HG03521 (cell line): ENCODE measurements at regions not wholly inside any gene's neighbourhood (a gene's known extent, or its start where the extent isn't known, plus 50 kb on each side); places are given as distances from the start of the nearest gene placed in this dataset.
"Not testable (repeated sequence)": the region's sequence is repeated elsewhere in the genome, so short reads cannot be mapped to it uniquely, and the experiment has no call there.

Experiments used
- ATAC-seq: cut with Tn5 transposase; IDR thresholded peaks from one replicate; pipeline ENCODE4 v1.9.1; 2021; ENCODE audit warnings: mild to moderate bottlenecking, moderate library complexity; ENCODE audit not compliant: unreplicated experiment

DNA sequence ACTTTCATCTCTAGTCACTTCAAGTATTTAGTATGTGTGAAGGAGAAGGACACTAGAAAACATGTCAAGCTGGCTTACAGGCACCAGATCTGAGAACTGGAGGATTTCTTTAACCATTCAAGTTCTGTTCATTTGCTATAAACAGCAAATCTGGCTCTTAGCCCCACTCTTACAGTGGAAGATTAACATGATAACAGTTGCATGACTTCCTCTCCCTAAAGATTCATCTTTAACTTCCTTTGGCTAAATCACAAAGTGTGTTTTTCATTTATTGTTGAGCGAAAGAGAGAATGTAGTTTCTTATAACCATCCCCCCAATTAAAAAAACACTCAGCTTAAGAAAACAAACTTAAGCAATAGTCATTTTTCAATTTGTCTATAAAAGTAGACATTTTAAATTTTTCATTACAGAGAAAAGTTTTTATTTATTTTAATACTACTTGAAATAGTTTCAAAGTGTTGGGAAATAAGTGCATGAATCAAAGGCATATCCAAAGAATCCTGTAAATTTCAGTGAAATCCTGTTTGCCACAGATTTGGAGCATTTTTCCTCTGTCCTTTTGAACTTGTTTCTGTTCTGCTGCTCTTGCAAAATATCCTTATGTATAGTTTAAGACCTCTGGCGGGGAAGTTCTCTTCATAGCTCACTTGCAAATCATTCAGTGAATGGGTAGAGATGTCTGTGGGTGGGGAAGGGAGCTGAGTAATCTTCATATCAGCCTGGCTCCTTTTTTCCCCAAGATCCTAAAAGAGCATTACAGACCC, 241.0 kb upstream of the RBBP8 start:
- no peak for ATAC-seq

DNA sequence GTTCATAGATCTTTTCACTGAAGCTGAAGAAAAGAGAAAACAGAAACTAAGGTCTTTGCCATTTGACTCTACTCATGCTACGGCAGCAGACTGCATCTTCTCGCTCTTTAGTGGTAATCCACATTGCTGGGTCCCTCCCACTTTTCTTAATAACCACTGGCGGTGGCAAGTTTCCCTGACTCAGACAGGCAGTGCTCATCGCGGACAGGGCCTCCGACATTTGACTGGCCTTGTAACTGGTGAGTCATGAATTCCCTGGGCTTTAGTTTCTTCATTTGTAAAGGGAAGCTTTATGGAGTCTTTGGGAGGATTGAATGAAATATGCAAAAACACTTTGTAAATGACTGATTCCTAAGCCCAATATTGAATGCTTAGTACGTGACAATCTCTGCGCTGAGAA, 238.2 kb upstream of the RBBP8 start:
- ATAC-seq: no peak

DNA sequence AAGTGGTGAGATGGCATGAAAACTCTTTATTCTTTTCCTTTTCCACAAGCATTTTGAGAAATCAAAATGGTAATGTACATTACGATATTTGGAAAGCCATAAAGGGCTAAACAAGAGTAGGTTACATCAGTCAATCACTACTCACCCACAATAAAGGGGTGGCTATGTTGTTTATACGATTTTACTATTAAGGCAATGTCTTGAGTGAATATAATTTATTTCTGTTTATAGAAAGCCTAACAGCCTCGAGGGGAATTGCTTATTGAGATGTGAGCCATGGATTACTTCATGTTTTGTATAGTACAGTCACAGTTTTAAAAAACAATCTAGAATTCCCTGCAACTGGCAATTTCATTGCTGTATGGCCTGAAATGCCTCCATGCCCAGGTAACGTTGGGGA, 237.5 kb upstream of the RBBP8 start:
- no peak for ATAC-seq

DNA sequence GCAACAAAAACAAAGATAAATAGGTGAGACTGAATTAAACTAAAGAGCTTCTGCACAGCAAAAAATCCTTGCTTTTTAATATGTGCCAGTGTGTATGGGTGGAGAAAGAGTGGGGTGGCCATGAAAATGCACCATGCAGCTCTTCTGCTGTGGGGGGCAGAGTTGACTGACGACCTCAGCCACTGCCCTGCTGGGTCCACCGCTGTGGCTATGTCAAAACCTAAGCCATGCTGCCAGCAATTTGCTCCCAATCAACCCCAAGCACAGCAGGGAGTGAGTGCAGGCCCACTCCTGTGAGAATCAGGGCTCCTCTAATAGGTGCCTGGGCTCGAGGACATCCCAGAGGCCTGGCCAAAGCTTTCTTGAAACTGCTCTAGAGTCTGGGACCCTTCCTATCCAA, 235.6 kb upstream of the RBBP8 start:
- no peak for ATAC-seq

DNA sequence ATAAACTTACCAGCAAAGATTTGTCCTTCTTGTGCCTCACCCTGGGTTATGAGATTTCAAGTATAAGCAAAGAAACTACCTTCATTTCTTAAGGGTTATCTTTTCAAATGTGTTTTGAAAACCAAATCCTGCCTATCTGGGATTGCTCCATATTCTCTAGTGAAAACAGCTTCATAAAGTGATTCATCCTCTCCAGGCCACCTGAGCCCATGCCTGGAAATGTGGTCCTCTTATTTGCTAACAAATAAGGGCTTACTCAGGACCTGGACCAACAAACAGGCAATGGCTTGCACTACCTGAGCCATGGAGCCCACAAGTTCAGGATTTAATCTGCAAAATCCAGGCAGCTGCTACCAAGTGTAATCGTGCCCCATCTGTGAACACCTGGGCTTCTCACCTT, 234.4 kb upstream of the RBBP8 start:
- ATAC-seq: no peak

DNA sequence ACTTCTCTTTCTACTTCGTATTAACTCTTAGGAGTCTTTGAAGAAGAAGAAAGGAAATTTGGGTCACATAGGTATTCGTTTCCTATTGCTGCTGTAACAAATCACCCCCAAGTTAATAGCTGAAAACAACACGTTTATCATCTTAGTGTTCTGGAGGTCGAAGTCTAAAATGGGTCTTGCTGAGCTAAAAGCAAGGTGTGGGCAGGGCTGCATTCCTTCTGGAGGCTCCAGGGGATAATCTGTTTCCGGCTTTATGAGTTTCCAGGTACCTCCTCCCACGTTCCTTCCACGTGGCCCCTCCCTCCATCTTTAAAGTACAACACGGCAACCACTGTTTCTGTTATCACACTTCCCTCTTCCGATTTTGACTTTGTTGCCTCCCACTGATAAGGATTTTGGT, 233.5 kb upstream of the RBBP8 start:
- ATAC-seq: no peak

DNA sequence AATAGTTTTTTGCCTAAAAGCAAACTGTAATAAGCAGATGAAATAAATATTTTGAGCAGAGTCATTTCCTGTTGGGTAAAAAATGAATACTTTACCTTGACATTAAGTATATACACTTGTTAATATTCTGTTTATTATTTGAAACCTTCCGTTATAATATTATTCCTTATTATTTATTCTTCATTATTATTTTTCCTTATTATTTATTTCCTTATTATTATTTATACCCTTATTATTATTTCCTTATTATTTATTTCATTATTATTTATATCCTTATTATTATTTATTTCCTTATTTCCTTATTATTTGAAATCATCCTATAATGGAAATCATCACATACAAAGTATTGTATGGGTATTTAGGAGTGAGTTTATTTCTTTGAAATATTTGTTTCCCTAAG, 232.2 kb upstream of the RBBP8 start:
- no peak for ATAC-seq

DNA sequence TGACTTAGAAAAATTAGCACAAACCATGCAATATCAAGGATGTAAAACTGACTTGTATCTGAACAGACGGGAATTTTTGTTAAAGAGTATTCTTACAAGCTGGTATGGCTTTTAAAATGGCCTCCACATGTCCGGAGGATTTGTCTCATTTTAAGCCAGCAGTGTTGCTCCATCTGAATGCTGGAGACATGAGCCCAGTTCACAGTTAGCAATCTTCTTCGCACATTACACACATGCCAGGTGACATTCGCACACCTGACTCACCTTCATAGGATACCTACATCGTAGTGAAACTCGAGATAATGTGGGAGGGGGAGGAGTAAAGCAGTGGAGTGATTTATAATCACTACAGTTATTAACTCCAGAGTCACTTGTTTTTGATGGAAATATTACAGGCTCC, 231.8 kb upstream of the RBBP8 start:
- no peak for ATAC-seq

DNA sequence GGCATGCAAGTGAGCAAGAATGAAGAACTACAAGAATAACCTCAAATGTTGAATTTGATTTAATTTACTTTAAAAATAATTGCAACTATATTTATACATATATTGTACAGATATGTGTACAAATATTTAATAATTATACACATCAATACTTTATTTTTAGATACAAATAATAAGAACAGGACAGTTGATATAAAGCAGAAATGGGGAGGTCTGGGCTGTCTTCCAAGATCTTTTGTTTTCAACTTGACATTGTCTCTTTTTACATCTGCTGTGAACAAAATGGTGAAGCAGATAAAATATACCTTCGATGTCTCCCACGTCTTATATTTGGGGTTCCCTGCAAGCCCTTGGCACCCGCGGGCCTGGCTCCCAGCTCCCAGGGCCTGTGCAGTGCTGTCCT, 231.3 kb upstream of the RBBP8 start:
- ATAC-seq: no peak

DNA sequence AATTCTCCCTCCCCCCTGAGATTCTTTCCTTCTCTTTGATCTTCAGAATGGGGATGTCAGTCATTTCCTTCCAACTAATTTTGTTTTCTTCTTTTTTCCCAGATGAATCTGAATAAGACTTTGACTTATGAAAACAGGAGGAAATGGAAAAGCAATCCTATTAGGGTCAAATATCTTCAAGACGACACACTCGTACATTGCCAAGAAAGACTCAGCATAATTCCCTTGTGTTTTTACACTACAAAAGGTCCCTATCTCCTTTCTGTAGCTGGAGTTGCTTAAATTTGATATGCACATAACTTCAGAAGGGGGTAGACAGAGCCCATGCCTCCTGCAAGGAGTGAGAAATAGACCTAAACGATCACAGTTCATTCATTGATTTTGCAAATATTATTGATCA, 230.3 kb upstream of the RBBP8 start:
- ATAC-seq: no peak

DNA sequence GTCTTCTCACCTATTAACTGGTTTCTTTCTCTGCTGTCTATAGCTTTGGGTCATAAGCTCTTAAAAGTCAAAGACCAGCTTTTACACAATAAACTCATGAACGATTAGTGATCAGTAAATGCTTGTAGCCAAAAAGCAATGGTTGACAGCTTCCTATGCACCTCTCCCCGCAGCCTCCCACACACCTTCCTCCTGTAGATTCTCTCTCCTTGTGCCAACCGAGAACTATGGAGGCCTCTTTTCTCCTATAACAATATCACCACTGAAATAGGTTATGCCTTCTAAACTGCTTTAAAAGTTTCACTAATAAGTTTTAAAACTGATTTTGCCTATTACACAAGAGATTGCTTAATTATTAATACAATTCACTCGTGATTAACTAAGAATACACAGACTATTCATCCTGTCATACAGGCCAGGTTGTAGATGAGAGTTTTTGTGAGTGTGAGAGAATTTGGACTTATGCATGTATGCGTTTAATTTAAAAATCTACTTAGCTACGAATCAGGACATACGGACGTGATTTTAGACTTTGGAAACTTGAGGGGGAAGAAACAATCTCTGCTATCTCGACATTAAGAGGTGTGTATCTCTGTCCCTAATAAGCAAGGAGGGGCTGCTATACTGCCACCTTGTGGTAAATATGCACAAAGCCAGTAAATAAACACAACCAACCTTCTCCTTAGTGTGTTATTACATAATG, 229.1 kb upstream of the RBBP8 start:
- no peak for ATAC-seq

DNA sequence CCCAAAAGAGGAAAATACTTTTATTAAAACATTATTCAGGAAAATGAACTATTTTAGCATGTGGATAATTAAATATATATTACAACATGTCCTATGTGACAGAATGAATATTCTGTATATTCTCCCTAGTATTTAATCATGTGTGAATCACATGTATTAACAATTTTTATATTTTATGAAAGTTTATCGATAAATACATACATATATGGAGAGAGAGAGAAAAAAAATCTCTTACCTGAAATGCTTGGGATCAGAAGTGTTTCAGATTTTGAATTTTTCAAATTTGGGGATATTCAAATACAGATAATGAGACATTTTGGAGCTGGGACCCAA, 228.6 kb upstream of the RBBP8 start:
- no peak for ATAC-seq

DNA sequence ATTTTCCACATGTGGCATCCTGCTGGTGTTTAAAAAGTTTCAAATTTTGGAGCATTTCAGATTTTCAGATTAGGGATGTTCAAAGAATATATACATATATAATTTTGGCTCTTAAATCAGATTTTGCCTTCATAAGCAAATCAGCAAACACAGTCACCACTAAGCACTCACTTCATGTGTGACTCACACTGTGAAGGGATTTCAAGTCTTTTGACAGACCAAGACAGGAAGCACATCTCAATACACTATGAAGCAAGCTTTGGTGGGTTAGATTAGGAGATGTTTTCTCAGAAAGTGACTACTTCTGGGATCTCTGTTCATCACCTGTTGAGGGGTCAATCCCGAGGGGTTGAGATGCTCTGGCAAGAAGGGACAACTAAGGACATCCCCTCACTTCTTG, 227.8 kb upstream of the RBBP8 start:
- ATAC-seq: no peak

DNA sequence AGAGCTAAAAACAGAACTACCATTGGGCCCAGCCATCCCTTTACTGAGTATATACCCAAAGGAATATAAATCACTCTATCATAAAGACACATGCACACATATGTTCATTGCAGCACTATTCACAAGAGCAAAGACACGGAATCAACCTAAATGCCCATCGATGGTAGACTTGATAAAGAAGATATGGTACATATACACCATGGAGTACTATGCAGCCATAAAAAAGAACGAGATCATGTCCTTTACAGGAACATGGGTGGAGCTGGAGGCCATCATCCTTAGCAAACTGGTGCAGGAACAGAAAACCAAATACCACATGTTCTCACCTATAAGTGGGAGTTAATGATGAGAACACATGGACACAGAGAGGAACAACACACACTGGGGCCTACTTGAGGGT, 227.1 kb upstream of the RBBP8 start:
- ATAC-seq: not testable (repeated sequence)

DNA sequence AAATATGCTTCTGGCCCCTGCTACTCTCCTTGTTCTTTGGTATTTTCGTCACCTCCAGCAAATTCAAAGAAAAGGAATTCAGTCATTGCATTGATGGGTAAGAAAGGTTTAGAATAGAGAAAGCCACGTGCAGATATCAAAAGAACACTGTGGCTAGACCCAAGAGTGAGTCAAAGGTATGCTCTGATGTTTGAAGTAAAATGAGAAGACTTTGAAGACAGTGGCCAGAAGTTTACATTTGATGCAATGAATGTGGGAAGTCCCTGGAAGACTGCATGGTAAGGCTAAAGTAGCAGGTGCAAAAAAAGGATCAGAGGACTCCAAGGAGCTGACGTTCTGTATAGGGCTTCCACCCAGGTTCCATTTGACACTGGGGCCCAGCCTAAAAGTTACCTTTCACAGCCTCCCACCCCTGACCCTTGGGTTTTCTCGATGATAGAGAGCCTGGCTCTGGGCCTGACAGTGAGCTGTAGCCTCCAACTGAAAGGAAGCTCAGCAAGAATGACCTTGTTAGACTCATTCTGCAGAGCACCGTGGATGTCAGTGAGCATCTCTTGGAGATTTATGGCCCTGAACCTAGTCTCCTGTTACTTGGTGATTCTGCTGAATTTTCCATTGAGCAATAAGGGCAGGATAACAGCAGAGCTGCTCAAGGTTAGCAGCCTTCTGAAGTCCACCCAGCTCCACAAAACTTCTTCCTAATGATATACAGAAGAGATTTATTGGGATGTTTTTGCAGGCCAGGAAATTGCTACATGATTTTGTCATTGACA, 223.7 kb upstream of the RBBP8 start:
- ATAC-seq: no peak

DNA sequence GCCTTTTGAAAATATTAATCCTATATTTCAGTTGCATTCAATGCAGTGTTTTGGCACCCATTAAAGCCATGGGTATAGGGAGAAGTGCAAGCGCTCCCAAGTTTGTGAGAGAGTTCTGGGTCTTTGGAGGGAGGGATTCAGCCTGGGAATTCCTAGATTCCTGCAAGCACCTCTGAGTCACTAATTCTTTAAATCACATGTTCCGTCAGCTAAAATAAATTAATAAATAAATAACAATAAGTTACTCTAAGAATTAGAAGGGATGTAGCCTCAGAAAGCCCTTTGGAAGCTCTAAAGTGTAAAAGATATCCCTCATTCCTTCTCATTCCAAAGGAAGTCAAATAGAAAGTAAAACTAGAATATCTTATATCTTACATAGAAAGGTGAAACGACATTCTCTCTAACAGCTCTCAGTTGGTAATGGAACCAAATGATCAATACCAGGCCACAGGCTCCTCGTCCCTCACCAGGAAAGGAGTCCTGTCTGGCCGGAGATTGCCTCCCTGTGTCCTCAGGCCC, 222.4 kb upstream of the RBBP8 start:
- no peak for ATAC-seq

DNA sequence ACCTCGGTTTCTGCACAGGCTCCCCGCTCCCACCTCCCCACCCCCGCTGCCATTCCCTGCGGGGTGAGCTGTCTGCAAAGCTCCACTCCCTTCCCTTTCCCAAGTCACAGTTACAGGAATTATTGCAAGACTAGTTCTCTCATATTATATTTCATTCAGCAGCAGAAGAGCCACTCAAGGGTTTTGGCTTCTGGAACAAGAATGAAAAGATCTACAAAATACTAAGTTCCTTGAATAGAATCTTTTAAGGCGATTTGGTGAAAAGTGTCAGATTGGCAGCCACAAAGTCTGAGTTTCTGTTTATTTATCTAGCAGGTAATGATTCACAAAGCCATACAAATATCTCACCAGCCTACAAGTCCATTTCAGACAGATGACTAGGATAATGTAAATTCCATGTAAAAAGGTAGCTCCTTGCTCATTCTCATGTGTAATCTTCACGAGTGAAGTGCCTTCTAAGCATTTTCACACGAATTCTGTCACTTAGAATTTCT, 221.9 kb upstream of the RBBP8 start:
- ATAC-seq: no peak

DNA sequence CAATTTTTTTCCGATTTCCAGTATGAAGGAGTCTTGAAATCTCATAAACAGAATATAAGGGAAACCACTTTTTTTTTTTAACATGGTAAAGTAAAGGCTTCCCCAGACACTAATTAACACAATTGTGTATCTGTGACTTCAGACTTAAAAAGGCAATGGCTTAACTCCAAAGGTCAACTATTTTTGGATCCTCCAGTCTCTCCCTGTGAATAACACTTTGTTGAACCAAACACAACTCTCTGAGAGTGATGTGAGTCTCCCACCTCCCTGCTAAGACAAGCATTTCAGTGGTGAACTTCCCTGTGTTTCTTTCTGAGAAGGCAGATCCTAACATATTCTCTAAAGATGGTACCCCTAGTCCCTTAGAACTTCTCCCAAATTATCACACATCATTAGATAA, 219.6 kb upstream of the RBBP8 start:
- no peak for ATAC-seq

DNA sequence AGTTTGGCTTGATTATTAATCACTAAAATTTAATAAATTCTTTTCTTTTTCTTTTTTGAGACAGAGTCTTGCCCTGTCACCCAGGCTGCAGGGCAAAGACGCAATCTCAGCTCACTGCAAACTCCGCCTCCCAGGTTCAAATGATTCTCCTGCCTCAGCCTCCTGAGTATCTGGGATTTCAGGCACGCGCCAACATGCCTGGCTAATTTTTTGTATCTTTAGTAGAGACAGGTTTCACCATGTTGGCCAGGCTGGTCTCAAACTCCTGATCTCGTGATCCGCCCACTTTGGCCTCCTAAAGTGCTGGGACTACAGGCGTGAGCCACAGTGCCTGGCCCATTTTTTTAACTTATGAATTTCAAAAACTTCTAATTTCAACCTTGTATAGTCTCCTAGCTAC, 215.6 kb upstream of the RBBP8 start:
- not testable (repeated sequence) for ATAC-seq

DNA sequence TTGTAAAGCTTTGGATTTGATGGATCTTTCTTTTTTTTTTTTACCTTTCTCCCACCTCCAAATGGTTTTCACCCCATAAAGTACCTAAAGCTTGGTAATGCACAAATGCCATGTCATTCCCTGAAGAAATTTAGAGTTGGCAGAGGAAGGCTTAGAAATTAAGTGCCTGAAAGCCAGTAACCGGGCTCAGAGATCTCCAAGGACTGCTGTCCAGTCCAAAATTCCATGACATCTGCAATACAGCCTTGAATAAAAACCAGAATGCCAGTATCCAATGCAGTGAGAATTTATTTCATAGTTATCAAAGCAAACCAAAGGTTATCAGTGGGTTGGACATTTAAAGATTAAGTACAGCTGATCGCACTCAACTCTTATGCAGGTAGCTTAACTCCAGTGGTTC, 209.9 kb upstream of the RBBP8 start:
- ATAC-seq: no peak

DNA sequence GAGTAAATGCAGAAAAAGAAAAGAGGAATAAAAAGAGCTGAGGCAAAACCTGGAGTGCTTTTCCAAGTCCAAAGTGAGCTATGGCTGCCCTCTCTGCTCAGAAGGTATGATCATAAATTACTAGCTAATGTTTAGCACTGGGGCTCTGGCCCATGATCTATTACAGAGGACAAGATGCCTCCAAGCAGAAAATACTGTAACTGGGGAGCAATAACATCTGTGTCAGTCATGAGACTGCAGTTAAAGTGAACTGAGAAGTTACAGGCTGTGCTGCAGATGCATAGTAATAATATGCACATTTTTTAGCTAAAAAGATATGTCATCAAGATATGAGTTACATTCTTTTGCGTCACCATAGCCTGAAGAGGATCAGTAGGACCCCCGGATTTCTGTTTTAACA, 209.4 kb upstream of the RBBP8 start:
- ATAC-seq: no peak

DNA sequence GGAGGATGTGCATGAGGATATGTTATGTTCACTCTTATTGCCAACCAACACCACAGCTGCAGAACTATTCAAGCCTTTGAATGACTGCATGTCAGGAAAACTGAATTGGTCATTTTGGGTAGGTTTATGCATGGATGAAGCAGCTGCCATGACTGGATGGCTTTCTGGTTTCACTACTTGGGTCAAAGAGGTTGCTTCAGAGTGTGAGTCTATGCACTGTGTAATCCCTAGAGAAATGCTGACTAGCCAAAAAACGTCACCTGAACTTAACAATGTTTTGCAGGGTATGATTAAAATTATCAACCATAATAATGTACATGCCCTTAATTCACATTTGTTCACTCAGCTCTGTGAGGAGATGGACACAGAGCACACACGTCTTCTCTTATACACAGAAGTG, 206.7 kb upstream of the RBBP8 start:
- ATAC-seq: no peak
